GM21723 (cell line): ENCODE measurements at regions not wholly inside any gene's neighbourhood (a gene's known extent, or its start where the extent isn't known, plus 50 kb on each side); places are given as distances from the start of the nearest gene placed in this dataset.

Source experiments
- ATAC-seq: cut with Tn5 transposase; IDR thresholded peaks from one replicate; pipeline ENCODE4 v1.9.1; 2021; ENCODE audit warnings: mild to moderate bottlenecking, moderate library complexity; ENCODE audit not compliant: unreplicated experiment

DNA sequence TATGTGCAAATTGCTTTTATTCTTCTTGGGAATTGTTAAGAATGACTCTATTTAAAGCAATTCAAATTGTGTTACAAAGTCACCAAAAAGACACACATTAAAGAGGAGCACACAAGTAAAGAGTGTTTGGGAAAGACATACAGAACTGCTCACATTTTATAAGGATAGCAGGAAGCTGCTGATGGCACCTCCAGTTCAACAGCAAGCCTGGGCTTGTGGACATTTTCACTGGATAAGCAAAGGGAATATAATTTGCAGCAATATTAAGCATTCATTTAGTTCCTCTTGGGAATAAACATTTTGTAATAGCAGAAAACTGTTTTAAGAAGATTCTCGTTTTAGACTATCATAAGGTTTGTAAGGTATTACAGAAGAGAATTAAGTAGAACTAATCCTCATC, 1271.9 kb downstream of the ZPLD1 start:
- ATAC-seq = no peak

DNA sequence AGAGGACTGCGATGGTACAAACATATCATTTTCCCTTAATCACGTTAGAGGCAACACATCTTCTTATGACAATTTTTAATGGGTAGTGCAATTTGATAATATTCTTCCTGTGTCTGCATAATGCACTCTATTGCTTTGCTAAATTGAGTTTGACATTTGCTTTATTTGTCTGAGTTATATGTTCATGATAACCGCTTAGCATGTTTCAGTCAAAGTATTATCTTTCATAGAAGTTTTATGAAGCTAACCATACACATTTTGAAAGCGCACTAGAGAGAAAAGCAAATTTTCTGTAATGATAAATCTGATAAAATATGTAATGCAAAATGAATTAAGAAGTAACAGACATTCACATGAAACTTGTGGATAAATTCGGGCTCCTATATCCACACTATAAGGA, 1276.9 kb downstream of the ZPLD1 start:
- ATAC-seq = no peak

DNA sequence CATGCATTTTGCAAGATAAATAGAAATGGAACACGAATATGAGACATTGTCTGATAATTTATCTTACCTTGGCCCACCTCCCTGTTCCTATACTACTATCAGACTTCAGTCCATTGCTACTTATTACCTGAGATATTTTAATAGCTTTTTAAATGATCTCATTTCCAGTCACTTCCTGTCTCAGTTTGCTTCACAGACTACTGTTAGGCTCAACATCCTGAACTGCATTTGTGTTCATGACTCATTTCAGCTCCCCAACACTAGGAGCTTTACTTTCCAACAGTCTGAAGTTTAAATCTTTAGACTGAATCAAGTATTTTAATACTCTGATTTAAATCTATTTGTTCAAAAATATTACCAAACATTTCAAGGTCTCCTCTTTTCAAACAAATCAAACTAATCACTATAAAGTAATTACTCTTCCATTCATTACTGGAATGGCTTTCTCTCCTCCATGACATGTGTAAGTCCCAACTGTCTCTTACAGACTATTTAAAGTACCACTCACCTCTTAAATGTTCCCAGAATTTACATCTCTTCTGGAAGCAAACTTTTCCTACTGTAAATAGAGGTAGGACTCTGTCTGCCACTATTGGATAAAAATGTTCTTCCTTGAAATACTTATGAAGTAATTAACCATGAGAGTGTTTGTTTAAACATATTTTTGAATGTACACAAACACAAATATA, 1277.6 kb downstream of the ZPLD1 start:
- no peak for ATAC-seq

DNA sequence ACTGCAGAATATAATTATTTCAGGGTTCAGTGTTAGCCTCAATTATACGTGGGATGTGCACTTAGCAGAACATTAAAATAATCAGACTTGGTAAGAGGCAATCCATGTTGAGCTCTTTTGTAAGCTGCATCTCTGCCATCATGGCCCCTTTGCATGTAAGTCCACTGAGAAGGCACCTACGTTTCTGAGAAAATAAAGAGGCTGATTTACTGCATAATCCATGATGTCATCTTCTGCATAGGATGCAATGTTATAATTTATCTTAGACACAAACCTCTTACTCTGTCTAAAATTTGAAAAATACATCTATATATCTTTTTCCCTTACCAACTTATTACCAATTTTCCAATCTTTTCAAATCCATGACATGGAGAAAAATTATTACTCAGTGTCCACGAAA, 1294.7 kb downstream of the ZPLD1 start:
- ATAC-seq = no peak

GRCh38 chr3:103730744-103731143, 1295.9 kb downstream of the ZPLD1 start:
- no peak for ATAC-seq

DNA sequence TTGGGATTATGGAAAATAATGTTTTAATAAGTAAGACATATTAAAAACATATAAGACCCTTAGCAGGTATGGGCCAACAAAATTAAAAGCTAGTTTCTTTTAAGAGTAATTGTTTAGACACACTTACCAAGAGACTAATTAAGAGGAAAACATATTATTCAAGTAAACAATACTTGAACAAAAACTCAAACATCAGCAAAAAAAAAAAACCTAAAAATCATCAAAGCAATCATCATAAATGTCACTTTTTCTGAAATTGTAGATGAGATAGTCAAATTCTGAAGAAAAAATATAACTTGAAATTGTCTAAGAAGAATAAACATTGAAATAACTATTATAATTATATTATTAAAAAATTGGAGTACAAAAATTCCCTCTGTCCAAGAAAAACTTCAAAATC, 1318.2 kb downstream of the ZPLD1 start:
- no peak for ATAC-seq

DNA sequence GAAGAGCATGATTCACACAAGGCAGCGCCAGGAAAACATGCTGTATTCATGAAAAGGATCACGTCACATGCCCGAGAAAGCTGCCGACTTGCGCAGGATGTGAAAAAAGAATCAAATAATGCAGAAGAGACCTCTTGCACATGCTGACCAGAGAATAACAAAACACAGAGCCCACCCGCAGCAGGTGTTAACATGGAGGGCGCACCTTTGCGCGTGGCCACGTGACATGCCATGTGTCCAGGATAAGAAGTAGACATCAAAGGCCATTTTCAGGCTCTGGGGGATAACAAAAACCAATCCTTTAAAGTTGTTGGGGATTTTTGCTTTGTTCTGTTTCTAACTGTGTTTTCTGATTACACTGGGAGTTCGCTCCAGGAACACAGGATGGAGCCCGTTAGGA, 1332.8 kb downstream of the ZPLD1 start:
- ATAC-seq = no peak

- ATAC-seq = no peak
Measured at GRCh38 chr3:103785017-103785416, 1350.2 kb downstream of the ZPLD1 start.

- no peak for ATAC-seq
Measured at GRCh38 chr3:103785537-103785936, 1350.7 kb downstream of the ZPLD1 start.

GRCh38 chr3:103786296-103786695, 1351.5 kb downstream of the ZPLD1 start:
- no peak for ATAC-seq

GRCh38 chr3:103787164-103787871, 1352.5 kb downstream of the ZPLD1 start:
- ATAC-seq = no peak

DNA sequence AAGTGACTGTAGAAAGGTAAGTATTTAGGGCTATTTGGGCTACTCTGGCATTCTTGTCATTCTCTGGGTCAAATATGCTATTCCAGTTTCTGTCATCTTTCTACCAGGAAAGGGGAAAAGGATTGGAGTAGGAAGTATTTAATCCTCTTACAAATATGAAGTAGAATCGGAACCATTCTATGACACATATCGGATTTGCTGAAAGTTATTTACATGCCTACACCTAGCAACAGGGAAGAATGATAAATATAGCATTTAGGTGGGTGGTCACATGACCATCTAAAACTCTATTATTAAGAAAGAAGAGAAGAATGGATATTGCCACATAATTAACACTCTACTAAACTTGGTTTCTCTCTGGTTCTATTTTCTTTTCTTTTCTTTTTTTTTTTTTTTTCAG, 1353.1 kb downstream of the ZPLD1 start:
- ATAC-seq = no peak

- ATAC-seq = no peak
Measured at GRCh38 chr3:103791786-103792515, 1357.1 kb downstream of the ZPLD1 start.

DNA sequence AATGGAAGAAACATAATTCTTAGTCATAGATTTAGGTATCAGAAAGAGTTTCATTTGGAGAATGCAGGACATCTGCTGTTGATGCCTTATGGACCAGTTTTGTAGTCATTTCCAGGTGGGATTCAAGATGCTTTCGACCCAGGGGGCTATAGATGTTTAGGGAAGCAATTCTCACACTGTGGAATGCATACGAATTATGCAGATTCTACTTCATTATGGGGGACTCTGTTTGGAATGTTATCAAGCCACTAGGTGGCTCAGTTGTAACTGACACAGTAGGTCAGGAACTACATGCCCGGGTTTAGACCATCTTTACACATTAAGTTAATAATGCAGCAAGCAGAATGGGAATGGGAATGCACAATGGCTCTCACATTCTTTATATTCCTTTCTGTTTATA, 1359.8 kb downstream of the ZPLD1 start:
- ATAC-seq = no peak

DNA sequence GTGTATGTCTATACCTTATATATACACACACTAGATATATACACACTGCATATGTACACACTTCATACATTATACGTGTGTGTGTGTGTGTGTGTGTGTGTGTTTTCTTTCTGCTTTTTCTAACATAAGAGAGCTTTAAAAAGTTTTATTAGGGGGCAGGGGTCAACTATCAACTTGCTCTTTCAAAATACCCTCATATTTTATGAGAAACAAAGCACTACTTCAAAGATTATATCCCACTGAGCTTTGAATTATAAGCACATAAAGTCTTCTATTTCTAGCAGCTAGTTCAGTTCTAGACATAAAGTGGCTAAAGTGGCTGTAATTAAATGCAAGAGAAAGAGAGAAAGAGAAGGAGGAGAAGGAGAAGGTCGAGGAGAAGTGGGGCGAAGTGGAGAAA, 1361.3 kb downstream of the ZPLD1 start:
- ATAC-seq = no peak

DNA sequence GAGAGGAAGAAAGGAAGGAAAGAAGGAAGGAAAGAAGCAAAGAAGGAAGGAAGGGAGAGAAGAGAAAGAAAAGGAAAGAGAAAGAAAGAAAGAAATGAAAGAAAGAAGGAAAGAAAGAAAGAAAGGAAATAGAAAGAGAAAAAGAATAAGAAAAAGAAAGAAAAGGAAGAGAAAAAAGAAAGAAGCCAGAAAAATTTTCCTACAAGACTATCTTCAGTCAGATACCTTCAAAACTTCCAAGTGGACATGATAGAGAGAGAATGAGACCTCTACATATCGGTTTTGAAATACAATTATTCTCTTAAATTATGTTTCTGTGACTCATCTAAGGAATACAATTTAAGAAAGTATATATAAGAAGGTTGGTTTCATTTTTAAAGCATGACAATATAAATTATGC, 1369.0 kb downstream of the ZPLD1 start:
- no peak for ATAC-seq

DNA sequence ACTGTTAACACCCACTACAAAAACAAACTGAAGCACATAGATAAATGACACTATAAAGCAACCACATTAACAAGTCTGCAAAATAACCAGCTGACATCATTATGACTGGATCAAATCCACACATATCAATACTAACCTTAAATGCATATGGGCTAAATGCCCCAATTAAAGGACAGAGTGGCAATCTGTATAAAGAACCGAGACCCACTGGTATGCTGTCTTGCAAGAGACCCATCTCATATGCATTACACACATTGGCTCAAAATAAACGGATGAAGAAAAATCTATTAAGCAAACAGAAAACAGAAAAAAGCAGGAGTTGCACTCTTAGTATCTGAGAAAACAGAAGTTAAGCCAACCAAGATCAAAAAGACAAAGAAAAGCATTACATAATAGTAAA, 1375.4 kb downstream of the ZPLD1 start:
- ATAC-seq = no peak

- no peak for ATAC-seq
Measured at GRCh38 chr3:103813955-103814354, 1379.1 kb downstream of the ZPLD1 start.

DNA sequence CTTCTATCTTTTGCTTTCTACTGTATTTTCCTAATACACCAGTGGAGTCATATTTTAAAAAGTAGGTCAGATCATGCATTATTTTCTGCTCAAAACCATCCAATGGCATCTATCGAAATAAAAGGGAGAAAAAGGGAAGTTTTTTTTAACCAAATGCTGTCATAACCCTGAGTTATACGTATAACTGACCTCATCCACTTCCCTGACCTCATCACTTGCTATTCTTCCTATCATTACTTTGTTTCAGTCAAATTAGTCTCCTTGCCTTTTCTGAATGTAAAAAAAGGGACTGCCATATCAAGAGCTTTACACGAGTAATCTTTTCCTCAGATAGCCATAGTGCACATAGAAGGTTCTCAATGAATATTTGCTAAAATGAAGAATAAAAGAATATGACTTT, 1383.6 kb downstream of the ZPLD1 start:
- no peak for ATAC-seq

DNA sequence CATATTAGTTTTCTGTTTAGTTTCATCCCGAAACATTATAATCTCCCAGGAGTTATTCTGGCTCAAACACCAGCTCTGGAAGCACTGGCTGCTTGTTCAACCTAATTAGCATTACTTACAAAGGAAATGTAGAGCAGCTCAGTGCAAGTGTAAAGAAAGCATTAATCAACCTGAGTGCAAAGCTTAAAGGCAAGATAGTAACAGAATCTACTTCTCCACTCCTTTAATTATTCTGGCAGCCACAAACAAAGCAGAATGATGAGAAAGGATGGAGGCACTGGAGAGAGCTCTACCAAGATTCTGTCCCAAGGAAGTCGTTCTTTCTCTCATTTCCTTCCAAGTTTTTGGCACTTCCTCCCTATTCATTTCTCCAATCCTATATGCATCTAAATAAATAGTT, 1384.0 kb downstream of the ZPLD1 start:
- no peak for ATAC-seq

GRCh38 chr3:103825586-103825985, 1390.8 kb downstream of the ZPLD1 start:
- no peak for ATAC-seq

DNA sequence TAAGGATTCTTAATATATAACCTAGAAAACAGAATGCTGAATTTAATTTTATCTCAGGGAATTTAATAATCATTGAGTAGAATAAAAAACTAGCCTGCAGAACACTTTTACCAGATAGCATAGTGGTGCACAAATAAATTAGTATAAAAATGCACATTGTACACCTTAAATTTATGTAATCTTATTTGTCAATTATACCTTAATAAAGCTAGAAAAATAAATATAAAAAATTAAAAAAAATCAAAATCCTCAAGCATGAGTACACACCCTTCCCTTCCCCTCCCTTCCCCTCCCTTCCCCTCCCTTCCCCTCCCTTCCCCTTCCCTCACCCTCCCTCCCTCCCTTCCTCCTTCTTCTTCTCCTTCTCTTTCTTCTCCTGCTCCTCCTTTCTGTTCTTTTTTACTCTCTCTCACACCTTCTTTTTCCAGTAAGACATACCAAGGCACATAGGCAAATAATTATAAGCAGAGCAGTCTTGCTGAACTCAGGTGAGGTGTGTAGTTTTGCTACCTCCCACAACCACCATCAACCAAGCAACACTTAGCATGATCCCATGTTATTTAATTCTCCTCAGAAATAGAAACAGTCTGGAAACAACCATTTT, 1395.0 kb downstream of the ZPLD1 start:
- ATAC-seq = no peak
